ENCODE measurements at regions not wholly inside any gene's neighbourhood (a gene's known extent, or its start where the extent isn't known, plus 50 kb on each side); places are given as distances from the start of the nearest gene placed in this dataset.
"Not testable (repeated sequence)": the region's sequence is repeated elsewhere in the genome, so short reads cannot be mapped to it uniquely, and the experiment has no call there.

DNA sequence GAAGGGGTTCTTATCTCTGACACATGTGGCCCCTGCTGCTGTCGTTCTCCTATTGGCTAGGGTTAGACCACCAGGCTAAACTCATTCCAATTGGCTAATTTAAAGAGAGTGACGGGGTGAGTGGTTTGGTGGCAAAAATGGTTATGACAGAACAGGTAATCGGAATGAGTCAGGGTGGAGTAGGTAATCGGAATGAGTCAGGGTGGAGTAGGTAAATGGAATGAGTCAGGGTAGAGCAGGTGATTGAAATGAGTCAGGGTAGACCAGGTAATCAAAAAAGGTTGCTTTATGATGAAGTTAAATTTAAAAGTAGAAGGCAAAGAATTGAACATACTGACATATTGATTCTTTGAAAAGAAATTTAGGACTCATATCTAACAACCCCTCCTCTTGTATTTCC, 626.2 kb upstream of the CNTN5 start:
- TF ChIP-seq CTCF (IDR thresholded peaks at IDR 0.05; ENCODE audit: low read depth, low read length, missing input control); HNF4G (IDR thresholded peaks at IDR 0.05); ATF3 (IDR thresholded peaks at IDR 0.05): not testable (repeated sequence)
